DMS153 (cell line): ENCODE measurements at regions not wholly inside any gene's neighbourhood (a gene's known extent, or its start where the extent isn't known, plus 50 kb on each side); places are given as distances from the start of the nearest gene placed in this dataset.

ENCODE experiments used
- DNase-seq: peaks from one replicate; lab custom pipeline; 2025; lab: John Stamatoyannopoulos, UW

DNA sequence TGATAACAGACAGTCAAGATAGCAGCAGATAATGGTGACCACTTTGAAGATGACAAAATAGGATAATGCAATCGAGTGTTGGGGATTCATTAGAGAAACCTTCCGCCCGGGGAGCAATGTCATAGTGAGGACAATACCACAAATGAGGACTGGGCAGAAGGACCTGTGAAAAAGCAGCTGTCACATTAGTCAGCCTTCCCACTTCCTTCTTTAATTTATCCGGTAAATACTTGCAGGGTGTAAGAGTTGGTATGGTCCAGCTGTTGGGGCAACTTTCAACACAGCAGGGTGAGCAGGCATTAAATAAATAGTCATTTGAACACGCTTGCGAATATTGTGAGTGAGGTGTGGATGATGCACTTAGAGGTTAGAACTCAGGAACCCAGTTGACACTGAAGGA lies 132.5 kb upstream of the KIRREL3 start:
- DNase-seq = no peak

GRCh38 chr11:127130321-127130720 lies 129.8 kb upstream of the KIRREL3 start:
- no peak for DNase-seq

GRCh38 chr11:127126986-127127385 lies 126.4 kb upstream of the KIRREL3 start:
- no peak for DNase-seq

DNA sequence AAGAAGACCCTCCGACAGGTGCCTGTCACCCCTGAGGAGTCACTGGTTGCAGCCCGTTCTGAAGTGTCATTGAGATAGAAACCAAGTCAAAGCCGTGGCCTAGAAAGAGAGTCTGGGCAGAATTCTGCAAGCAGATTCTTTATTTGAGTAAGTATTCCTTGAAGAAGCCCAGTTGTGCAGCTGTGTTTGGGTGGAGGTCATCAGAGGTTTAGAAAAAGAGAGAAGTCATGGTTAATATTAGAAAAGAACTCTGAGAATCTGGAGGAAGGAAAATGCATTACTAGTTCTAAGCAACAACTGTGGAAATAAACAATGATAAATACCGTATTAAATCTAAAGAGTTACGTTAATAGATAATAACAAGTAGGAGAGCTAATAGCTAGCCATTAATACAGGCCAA lies 118.8 kb upstream of the KIRREL3 start:
- DNase-seq = no peak

GRCh38 chr11:127118811-127119210 lies 118.2 kb upstream of the KIRREL3 start:
- peak; percentile 56 for DNase-seq

GRCh38 chr11:127117231-127117739 lies 116.7 kb upstream of the KIRREL3 start:
- no peak for DNase-seq

- no peak for DNase-seq
Observed at GRCh38 chr11:127115844-127116243, 115.3 kb upstream of the KIRREL3 start.

DNA sequence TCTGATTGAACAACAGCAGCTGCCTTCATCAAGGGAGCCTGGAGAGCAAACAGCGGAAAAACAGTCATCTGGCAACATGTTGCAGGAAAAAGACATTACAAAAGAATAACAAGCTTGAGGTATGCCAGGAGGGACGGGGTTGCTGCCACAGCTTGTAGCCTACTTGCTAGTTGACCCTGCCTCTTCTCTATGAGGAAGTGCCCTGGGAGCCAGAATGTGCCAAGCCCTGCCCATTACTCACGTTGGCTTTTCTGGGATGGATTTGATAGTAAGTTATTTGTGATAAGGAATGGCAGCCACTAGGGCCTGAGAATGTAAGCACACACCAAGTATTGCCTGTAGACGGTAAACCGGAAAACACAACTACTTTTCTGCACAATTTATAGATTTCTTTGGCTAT lies 113.5 kb upstream of the KIRREL3 start:
- DNase-seq = peak; percentile 73

- DNase-seq = no peak
Observed at GRCh38 chr11:127110542-127110941, 110.0 kb upstream of the KIRREL3 start.

DNA sequence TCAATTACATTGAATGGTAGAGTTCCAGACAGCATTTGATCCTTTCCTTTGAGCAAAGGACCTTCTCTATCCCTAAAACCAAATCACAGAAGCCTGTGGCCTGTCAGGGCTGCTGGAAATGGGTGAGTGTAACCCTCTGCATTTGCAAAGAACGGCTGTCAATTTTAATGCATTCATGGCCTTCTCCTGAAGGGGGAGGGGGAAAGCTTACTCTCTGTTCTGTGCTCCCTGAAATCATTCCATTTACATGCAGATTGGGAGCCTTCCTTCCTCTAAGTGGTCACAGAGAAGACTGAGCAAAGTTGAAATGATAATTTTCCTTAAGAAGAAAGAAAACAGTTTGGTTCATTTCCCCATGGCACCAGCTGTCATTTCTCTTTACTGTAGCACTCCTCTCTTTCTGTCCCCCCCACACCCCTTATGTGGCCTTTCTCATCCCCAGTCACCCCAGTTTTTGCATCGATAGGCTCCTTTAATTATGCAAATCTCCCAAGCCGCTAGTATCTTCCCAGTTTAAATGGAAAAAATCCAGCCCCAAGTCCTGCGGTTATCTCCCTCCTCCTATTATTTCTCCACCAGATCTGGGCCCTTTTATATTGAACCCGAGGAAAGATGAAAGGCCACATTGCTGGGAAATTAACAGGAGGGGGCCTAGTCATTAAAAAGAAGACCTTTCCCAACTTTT lies 109.4 kb upstream of the KIRREL3 start:
- DNase-seq = no peak

- no peak for DNase-seq
Observed at GRCh38 chr11:127108838-127109237, 108.3 kb upstream of the KIRREL3 start.

DNA sequence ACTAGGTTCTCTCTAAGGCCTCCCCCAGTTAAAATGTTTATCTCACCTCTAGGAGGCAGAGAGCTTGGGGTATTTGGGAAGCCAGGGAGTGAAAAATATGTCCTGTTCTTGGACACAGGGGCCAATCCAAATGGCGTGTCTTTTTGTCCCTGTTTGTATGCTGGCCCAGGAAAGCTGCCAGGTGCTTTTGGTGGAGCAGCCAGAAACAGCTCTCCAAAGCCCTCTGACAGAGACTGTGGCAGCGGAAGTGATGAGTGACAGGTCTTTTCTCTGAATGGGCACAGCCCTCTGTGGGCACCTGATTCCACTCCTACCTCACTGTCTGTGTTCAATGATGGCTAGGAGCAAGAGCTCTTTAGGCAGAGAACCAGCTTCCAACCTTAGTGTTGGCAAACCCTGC lies 106.4 kb upstream of the KIRREL3 start:
- peak; percentile 82 for DNase-seq

DNA sequence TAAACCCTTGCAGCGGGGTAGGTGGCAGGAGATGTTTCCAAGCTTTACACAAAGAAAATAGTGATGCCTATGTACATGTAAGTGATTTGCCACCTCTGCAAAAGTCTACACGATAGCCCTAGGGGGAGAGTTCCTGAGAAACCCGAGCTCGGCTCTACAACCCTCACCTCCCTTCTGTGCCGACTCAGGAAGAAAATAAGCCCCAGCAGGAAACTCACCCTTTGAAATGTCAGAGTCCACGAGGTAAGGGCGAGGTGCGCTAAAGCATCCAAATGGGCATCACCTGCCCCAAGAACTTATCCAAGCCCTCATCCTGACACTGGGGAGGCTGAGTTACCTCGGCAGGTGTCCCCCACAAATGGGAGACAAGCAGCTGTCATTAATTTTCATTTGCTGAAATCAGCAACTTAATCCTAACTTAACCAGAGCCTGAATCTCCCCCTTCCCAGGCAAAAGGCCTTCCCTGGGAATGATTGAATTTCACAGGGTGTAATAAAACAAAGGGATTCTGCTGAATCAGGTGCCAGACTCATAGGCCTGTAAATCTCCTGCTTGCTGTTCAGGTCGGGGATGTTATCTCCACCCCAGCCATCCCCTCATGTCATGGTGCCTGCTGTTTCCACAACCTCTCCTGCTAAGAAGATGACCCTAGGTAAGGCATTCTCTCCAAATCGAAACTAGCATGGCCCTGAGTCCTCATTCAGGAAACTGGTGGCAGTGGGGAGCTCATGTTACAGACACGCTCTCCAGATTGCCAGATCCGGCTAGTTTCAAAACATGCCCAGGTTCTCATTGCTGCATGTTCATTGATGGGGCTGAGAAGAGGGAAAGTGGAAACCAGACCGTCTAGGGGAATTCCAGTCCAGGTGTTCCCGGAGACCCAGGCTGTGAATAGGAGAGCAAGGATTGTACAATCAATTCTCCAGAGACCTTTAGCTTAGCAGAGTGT lies 105.3 kb upstream of the KIRREL3 start:
- peak; percentile 99 for DNase-seq

GRCh38 chr11:127103586-127104388 lies 103.2 kb upstream of the KIRREL3 start:
- DNase-seq = no peak

DNA sequence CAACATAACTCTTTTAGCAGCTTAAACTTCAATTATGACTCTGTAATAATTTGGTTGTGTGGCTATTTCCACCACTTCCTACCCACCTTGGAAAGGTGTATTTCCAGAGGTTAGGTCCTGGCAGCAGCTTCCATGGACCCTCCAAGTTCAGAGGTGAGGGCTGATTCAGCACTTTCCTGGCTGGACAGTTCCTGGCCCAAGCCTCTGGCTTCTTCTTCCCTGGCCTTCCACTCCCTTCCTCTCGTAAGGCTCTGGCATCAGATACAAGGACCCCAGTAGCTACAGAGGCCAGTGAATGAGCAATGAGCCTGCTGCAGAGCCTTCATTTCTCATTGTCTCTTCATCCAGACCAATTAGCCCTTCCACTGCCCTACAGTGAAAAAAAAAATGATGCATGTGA lies 98.1 kb upstream of the KIRREL3 start:
- no peak for DNase-seq

GRCh38 chr11:127080735-127081134 lies 80.2 kb upstream of the KIRREL3 start:
- DNase-seq = no peak

GRCh38 chr11:127075758-127076157 lies 75.2 kb upstream of the KIRREL3 start:
- DNase-seq = no peak

GRCh38 chr11:127074151-127074761 lies 73.7 kb upstream of the KIRREL3 start:
- DNase-seq = no peak

- no peak for DNase-seq
Observed at GRCh38 chr11:127073621-127074020, 73.1 kb upstream of the KIRREL3 start.

GRCh38 chr11:127071606-127072005 lies 71.0 kb upstream of the KIRREL3 start:
- DNase-seq = peak; percentile 59

- no peak for DNase-seq
Observed at GRCh38 chr11:127070808-127071207, 70.2 kb upstream of the KIRREL3 start.
